Hematopoietic multipotent progenitor cell treated with erythropoietin and hydrocortisone succinate and interleukin-3 and kit ligand, for 6 days (in vitro differentiated cells): ENCODE measurements at regions not wholly inside any gene's neighbourhood (a gene's known extent, or its start where the extent isn't known, plus 50 kb on each side); places are given as distances from the start of the nearest gene placed in this dataset.

Experiments
- DNase-seq: peaks from one replicate; pipeline ENCODE4 v3.0.0-alpha.2; 2015

DNA sequence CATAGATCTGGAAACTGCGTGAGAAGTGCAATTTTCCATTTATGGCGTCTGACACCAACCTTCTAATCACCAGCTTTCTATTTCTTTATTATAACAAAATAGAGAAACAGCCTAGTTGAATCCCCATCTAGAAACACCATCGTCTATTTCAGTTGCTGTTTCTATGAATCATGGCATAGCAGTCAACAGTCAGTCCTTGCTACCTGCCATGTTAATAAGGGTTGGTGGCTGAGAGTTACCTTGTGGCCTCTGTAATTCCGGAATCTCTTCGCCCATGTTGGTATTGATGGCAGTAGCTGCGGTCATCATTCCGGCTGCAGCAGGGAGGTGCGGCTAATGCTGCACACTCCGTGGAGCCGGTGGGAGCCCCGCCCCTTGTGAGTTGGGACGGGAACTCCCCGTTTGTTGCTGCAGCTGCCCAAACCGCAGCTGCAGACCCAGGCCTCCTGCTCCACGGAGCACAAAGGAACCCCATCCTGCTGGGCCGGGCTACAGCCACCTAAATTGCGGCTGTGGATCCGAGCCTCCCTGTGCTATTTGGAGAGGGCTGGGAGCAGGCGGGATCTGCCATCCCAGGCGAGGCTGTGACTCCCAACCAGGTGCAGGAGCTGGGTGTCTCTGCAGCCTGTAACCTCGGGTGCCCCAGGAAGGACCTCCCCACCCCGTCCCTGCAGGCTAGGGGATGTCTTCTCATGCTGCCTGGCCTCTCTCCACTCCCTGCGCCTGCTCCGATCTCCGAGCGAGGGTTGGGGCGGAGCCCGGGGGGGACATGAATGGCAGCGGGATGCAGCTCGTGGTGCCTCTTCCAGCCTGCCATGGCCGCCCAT is 115.4 kb upstream of the STK26 start:
- no peak for DNase-seq

DNA sequence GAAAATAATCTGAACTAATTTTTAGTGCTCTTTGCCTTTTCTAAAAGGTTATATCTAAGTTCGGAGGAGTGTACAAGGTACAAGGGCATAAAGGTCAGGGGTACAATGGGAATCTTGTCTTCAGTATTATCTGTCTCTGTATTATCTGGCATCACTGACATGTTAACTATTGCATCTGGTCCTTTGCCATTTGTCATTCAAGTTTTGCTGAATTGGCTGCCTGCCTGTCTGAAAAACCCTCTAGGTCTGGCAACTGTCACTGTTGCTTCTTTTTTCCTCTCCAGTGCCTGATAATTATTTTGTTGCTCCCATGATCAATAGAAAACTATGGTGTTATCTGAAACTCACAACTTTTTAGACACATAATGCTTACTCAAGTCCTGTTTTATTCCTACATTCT is 112.5 kb upstream of the STK26 start:
- DNase-seq = no peak

DNA sequence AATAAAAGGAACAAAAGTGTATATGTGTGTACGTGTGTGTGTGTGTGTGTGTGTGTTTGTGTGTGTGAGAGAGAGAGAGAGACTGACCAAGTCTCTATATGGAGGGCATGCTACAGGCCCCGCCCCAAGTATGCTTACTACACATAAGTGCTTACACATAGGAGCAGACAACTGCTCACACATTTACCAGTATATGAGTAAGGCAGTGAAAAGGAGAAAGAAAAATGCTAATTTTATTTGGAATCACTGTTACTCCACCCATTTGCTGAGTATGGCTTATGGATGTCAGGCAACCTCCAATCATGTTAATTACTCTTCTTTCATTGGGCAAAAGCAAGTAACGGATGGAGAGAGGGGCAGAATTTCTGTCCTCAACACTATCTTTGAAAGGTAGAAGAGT is 107.6 kb upstream of the STK26 start:
- DNase-seq = no peak

DNA sequence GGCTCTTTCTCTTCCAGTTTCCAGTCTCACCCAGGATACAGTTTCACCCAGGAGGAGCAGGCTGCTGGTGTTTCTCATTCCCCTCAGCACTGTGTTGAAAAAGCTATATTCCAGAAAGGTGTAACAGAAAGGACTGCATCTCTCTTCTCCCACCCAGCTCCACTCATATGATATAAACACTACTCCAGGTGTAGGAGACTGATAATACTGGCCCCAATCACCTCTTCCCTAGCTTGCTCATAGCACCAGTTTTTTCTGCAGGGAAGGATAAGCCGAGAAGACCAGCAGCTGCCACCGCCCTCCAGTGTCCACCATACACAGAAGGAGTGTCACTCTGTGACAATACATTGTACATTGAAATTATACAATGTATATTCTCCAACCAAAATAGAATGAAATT is 105.5 kb upstream of the STK26 start:
- DNase-seq = peak; percentile 79

DNA sequence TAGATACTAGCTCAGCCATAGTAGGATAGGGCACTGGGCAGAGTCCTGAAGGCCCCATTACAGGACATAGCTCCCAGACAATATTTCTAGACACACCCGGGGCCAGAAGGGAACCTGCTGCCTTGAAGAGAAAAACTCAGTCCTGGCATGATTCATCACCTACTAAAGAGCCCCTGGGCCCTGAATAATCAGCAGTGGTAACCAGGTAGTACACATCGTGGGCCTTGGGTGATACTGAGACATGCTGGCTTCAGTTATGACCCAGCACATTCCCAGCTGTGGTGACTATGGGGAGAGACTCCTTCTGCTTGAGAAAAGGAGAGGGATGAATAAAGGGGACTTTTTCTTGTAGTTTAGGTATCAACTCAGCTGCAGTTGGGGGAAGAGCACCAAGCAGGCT is 104.3 kb upstream of the STK26 start:
- DNase-seq = no peak

DNA sequence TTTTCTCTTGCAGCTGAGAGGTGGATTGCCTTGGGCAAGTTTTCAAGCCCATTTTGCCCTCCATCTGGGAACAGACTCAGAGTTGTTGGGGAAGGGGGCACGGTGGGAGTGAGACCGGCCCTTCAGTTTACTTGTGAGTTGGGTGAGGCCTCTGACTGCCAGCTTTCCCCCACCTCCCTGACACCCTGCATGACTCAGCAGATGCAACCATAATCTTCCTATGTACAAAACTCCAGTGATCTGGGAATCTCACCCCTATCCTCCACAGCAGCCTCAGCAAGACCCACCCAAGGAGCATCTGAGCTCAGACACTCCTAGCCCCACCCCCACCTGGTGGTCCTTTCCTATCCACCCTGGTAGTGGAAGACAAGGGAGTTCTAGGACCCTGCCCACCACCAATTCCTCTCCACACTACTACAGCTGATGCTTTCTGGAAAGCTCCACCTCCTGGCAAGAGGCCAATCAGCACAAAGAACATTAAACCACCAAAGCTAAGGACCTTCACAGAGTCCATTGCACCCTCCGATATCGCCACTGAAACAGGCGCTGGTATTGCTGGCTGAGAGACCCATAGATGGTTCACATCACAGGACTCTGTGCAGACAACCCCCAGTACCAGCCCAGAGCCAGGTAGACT is 99.4 kb upstream of the STK26 start:
- peak; percentile 22 for DNase-seq

DNA sequence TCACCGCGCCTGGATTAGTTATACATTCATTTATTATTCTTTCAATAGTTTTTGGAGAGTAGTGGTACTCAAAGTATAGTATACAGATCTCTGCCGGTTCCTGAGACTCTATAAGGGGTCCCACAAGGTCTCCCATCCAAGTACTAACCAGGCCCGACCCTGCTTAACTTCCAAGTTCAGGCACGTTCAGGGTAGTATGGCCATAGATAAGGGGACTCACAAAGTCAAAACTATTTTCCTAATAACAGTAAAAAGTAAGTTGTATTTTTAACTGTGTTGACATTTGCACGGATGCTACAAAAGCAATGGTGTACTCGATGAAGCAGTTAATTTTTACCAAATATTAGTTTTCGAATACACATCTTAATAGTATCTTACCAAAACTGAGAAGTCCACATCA is 84.4 kb upstream of the STK26 start:
- no peak for DNase-seq

DNA sequence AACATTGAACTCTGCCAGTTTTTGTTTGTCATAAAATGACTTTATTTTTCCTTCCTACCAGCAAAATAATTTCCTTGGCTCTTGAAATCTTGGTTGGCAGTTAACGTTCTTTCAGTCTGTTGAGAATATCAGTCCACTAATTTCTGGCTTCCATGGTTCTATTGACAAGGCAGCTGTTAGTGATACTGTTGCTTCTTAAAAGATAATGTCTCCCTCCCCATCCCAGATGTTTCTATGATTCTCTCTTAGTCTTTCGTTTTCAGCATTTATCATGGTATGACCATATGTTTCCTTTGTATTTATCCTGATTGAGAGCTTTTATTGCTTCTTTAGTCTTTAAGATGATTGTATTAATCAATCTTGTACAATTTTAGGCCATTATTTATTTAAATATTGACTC is 81.1 kb upstream of the STK26 start:
- peak; percentile 60 for DNase-seq

DNA sequence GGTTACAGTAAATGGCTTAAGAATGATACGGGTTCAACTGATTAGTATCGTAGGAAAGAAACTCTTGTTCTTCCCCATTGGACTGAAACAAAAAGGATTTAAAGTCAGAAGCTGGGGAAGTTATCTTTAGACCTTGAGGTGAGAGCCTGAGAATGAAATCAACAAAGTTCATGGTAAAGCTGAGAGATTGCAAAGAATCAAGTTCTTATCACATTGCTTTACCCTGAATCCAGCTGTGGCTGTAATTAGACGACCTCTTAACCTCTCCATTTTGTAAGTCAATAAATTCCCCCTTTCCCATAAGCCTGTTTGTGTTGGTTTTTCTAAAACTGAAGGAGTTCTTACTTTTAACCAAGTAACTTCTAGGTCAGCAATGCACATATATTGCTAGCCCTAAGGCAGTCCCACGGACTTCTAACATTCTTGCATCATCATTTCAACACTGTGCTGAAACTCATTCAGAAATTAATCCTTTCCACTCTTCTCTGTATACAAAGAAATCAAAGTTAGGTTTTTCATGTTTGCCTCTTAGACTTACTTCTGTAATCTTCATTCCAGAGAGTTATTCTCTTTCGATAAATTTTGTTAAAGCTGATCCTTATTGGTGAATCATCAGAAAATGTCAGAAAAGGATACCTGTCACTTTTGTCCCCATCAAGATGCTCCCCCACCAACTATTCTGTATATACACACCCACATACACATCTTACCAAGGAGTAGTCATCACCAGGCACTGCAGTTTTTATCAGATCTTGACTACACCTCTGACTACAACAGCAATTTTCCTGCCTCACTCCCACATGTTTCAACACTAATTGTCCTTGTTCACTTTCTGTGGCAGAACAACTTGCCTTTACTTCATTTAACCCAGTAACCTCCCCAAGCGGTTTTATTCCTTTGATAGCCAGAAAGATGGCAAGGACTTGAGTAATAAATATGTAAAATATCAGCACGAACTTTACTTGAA is 77.9 kb upstream of the STK26 start:
- no peak for DNase-seq

DNA sequence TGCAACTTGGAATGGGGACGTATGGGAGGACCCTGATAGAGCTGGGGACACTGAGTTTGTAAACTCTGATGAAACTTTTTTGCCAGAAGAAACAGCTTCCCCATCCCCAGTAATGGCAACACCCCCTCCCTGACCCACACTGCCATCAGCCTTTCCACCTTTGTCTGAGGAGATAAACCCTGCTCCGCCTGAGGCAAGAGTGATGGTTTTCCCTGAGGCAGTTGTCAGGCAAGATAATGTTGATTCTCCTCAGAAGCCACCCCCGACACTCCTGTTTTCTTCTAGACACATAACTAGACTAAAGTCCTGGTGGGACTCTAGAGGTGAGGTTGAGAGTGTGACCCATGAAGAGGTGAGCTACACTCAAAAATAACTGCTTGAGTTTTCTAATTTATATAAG is 71.9 kb upstream of the STK26 start:
- peak; percentile 63 for DNase-seq

DNA sequence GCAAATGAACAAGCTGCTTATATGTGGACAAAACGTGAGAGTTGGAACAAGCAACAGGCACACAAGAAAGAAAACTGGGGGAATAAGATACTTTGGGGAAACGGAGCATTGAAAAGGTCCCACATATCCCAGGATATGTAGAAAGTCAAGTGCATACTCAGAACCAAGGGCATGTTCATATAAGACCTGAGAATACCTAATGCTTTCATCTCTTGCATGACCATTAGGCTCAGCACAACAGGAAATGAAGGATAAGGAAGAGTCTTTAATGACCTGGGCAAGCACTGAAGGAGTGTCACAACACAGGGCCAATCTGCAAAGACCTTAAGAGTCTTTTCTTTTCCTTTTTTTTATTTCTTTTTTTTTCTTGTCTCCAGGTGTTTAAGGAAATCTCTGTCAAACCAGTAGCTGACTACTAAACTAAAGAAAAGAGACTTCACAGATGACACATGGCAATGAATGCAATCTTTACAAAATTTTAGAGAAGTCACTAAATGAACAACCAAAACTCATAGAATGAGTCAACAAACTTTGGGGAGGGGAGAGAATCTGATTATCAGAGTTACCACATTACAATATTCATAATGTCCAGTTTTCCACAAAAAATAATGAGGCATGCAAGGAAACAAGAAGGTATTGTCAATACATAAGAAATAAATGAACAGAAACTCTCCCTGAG is 67.9 kb upstream of the STK26 start:
- DNase-seq = no peak

DNA sequence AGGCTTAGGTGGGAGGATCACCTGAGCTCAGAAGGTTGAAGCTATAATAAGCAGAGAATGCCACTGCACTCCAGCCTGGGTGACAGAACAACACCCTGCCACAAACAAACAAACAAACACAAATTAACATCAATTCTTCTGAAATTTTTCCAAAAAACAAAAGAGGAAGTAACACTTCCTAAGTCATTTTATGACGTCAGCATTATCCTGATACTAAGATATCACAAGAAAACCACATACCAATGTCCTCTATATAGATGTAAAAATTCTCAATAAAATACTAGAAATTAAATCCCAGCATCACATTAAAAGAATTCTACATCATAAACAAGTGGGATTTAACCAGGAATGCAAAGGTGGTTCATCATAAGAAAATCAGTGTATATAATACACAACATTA is 64.4 kb upstream of the STK26 start:
- peak; percentile 16 for DNase-seq

DNA sequence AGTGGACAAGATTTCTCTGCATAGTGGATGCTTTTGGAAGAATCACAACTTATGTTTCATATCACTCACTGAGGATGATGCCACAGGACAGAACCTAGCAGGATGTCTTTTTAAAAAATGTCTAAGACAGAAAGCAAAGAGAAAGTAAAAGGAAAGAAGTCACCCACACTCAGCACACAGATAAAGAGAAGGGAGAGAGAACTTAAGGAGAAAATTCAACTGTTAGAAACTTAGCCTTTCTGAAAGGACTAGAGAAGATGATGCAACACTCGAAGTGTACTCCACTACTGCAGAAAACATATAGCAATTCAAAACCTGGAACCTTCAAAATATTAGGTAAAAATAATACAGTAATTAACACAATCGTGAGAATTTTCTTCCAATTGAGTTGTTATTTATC is 52.8 kb upstream of the STK26 start:
- DNase-seq = no peak
